WTC11 (cell line): ENCODE measurements at regions not wholly inside any gene's neighbourhood (a gene's known extent, or its start where the extent isn't known, plus 50 kb on each side); places are given as distances from the start of the nearest gene placed in this dataset.

Experiments
- ATAC-seq: fragments of 200-7000 bp; cut with Tn5 transposase; 2 replicates; pipeline ENCODE4 v1.10.0; 2021; ENCODE audit warnings: mild to moderate bottlenecking, moderate library complexity
- CTCF ChIA-PET: fragments of 300-600 bp; sonication (Branson Sonifier 250); formaldehyde crosslinking; loops from one replicate; lab custom pipeline; 2021; ENCODE audit warnings: antibody characterized with exemption; lab: Charles Lee
- POLR2A ChIA-PET: fragments of 350-600 bp; sonication (Branson Sonifier 250); formaldehyde crosslinking; loops from one replicate; lab custom pipeline; 2021; ENCODE audit warnings: antibody characterized with exemption; lab: Charles Lee
- DNase-seq: peaks from one replicate; pipeline ENCODE4 v3.0.0; 2021; ENCODE audit warnings: low spot score
- H3K27ac Mint-ChIP-seq: 2 replicates; pipeline ENCODE4 v1.8.0; 2021; ENCODE audit warnings: mixed read lengths
- H3K27me3 Mint-ChIP-seq: 2 replicates; pipeline ENCODE4 v1.8.0; 2021; ENCODE audit warnings: low read depth, mild to moderate bottlenecking, moderate library complexity, mixed read lengths
- H3K36me3 Mint-ChIP-seq: 2 replicates; pipeline ENCODE4 v1.8.0; 2021; ENCODE audit warnings: mixed read lengths
- H3K4me1 Mint-ChIP-seq: 2 replicates; pipeline ENCODE4 v1.8.0; 2022; ENCODE audit warnings: mixed read lengths
- H3K4me3 Mint-ChIP-seq: 2 replicates; pipeline ENCODE4 v1.8.0; 2021; ENCODE audit warnings: mild to moderate bottlenecking, moderate library complexity, mixed read lengths
- H3K9me3 Mint-ChIP-seq: 2 replicates; pipeline ENCODE4 v1.8.0; 2021; ENCODE audit warnings: mixed read lengths
- ATF2 ChIP-seq: sonication (generic); formaldehyde crosslinking; IDR thresholded peaks from 2 replicates; pipeline ENCODE4 v1.8.1; 2022; ENCODE audit warnings: low read depth, missing genetic modification reagents, borderline replicate concordance
- ATF3 ChIP-seq: sonication (generic); formaldehyde crosslinking; conservative IDR thresholded peaks from 2 replicates; pipeline ENCODE4 v1.8.1; 2022; ENCODE audit warnings: mild to moderate bottlenecking, missing genetic modification reagents
- CBFB ChIP-seq: sonication (generic); formaldehyde crosslinking; IDR thresholded peaks from 2 replicates; pipeline ENCODE4 v1.8.1; 2022; ENCODE audit warnings: mild to moderate bottlenecking, low read depth, missing genetic modification reagents
- CREB1 ChIP-seq: sonication (generic); formaldehyde crosslinking; IDR thresholded peaks from 2 replicates; pipeline ENCODE4 v1.8.0; 2023; ENCODE audit warnings: mild to moderate bottlenecking, missing genetic modification reagents
- HMGXB4 ChIP-seq: sonication (generic); formaldehyde crosslinking; IDR thresholded peaks from 2 replicates; pipeline ENCODE4 v1.8.1; 2023; ENCODE audit warnings: mild to moderate bottlenecking, moderate library complexity, missing genetic modification reagents
- IRF2 ChIP-seq: sonication (generic); formaldehyde crosslinking; IDR thresholded peaks from 2 replicates; pipeline ENCODE4 v1.8.0; 2022; ENCODE audit warnings: low read depth, missing genetic modification reagents, borderline replicate concordance
- SMAD3 ChIP-seq: sonication (generic); formaldehyde crosslinking; IDR thresholded peaks from 2 replicates; pipeline ENCODE4 v1.8.0; 2022; ENCODE audit warnings: missing genetic modification reagents, mild to moderate bottlenecking, borderline replicate concordance
- SOX15 ChIP-seq: fragments of 250-450 bp; sonication (Bioruptor Pico); IDR thresholded peaks from 2 replicates; pipeline ENCODE4 v1.9.0; 2021; ENCODE audit warnings: mild to moderate bottlenecking
- TEAD4 ChIP-seq: sonication (generic); formaldehyde crosslinking; IDR thresholded peaks from 2 replicates; pipeline ENCODE4 v1.8.0; 2022; ENCODE audit warnings: mild to moderate bottlenecking, missing genetic modification reagents
- USF2 ChIP-seq: sonication (generic); formaldehyde crosslinking; IDR thresholded peaks from 2 replicates; pipeline ENCODE4 v1.8.1; 2023; ENCODE audit warnings: mild to moderate bottlenecking, missing genetic modification reagents, moderate library complexity
- ZBTB21 ChIP-seq: sonication (generic); formaldehyde crosslinking; IDR thresholded peaks from 2 replicates; pipeline ENCODE4 v1.8.1; 2023; ENCODE audit warnings: mild to moderate bottlenecking, missing genetic modification reagents, borderline replicate concordance
- ZNF138 ChIP-seq: sonication (generic); formaldehyde crosslinking; conservative IDR thresholded peaks from 2 replicates; pipeline ENCODE4 v1.8.1; 2022; ENCODE audit warnings: mild to moderate bottlenecking, moderate library complexity, missing genetic modification reagents
- ZNF219 ChIP-seq: sonication (generic); formaldehyde crosslinking; IDR thresholded peaks from 2 replicates; pipeline ENCODE4 v1.8.0; 2023; ENCODE audit warnings: missing genetic modification reagents, mild to moderate bottlenecking, borderline replicate concordance
- ZNF396 ChIP-seq: fragments of 250-450 bp; sonication (Bioruptor Pico); IDR thresholded peaks from 2 replicates; pipeline ENCODE4 v1.8.0; 2021; ENCODE audit warnings: mild to moderate bottlenecking, moderate library complexity, borderline replicate concordance
- TF ChIP-seq, protein P1 (sequence below): sonication (generic); formaldehyde crosslinking; IDR thresholded peaks from 2 replicates; pipeline ENCODE4 v1.8.1; 2022; ENCODE audit warnings: mild to moderate bottlenecking, moderate library complexity, missing genetic modification reagents
- TF ChIP-seq, protein P2 (sequence below): sonication (generic); formaldehyde crosslinking; IDR thresholded peaks from 2 replicates; pipeline ENCODE4 v1.8.1; 2023; ENCODE audit warnings: mild to moderate bottlenecking, missing genetic modification reagents
- TF ChIP-seq, protein P3 (sequence below): sonication (generic); formaldehyde crosslinking; conservative IDR thresholded peaks from 2 replicates; pipeline ENCODE4 v1.8.1; 2023; ENCODE audit warnings: mild to moderate bottlenecking, low read depth, missing genetic modification reagents, moderate library complexity

- H3K27me3 Mint-ChIP-seq = no peaks in the 10 kb centered on the region
- H3K4me1 Mint-ChIP-seq = peaks cover 18% of the 10 kb centered on the region
- POLR2A ChIA-PET = interaction anchor here (0.7 kb wide), 1 partner anchor 61 kb away, joined by 4 read pairs; no protein-coding TSS in a partner anchor
- CTCF ChIA-PET = interaction anchor here (0.7 to 1.5 kb wide), 4 partner anchors 10 to 893 kb away, joined by 3 to 4 read pairs (median 4); no protein-coding TSS in a partner anchor
- no peak for TF ChIP-seq ZNF396 (CRISPR knock-in tag)
- TF ChIP-seq ZNF219 = no peak
- TF ChIP-seq, protein P1, sequence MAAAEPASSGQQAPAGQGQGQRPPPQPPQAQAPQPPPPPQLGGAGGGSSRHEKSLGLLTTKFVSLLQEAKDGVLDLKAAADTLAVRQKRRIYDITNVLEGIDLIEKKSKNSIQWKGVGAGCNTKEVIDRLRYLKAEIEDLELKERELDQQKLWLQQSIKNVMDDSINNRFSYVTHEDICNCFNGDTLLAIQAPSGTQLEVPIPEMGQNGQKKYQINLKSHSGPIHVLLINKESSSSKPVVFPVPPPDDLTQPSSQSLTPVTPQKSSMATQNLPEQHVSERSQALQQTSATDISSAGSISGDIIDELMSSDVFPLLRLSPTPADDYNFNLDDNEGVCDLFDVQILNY = no peak
- no peak for TF ChIP-seq USF2
- no peak for TF ChIP-seq TEAD4 (CRISPR knock-in tag)
- TF ChIP-seq, protein P2, sequence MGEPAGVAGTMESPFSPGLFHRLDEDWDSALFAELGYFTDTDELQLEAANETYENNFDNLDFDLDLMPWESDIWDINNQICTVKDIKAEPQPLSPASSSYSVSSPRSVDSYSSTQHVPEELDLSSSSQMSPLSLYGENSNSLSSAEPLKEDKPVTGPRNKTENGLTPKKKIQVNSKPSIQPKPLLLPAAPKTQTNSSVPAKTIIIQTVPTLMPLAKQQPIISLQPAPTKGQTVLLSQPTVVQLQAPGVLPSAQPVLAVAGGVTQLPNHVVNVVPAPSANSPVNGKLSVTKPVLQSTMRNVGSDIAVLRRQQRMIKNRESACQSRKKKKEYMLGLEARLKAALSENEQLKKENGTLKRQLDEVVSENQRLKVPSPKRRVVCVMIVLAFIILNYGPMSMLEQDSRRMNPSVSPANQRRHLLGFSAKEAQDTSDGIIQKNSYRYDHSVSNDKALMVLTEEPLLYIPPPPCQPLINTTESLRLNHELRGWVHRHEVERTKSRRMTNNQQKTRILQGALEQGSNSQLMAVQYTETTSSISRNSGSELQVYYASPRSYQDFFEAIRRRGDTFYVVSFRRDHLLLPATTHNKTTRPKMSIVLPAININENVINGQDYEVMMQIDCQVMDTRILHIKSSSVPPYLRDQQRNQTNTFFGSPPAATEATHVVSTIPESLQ = no peak
- TF ChIP-seq CBFB (CRISPR knock-in tag) = no peak
- TF ChIP-seq IRF2 (CRISPR knock-in tag) = no peak
- TF ChIP-seq CREB1 (CRISPR knock-in tag) = no peak
- no peak for TF ChIP-seq ATF3
- no peak for TF ChIP-seq HMGXB4 (CRISPR knock-in tag)
- TF ChIP-seq, protein P3, sequence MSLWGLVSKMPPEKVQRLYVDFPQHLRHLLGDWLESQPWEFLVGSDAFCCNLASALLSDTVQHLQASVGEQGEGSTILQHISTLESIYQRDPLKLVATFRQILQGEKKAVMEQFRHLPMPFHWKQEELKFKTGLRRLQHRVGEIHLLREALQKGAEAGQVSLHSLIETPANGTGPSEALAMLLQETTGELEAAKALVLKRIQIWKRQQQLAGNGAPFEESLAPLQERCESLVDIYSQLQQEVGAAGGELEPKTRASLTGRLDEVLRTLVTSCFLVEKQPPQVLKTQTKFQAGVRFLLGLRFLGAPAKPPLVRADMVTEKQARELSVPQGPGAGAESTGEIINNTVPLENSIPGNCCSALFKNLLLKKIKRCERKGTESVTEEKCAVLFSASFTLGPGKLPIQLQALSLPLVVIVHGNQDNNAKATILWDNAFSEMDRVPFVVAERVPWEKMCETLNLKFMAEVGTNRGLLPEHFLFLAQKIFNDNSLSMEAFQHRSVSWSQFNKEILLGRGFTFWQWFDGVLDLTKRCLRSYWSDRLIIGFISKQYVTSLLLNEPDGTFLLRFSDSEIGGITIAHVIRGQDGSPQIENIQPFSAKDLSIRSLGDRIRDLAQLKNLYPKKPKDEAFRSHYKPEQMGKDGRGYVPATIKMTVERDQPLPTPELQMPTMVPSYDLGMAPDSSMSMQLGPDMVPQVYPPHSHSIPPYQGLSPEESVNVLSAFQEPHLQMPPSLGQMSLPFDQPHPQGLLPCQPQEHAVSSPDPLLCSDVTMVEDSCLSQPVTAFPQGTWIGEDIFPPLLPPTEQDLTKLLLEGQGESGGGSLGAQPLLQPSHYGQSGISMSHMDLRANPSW (CRISPR knock-in tag) = no peak
- no peak for TF ChIP-seq SOX15
- no peak for TF ChIP-seq SMAD3
- TF ChIP-seq ZNF138 (CRISPR knock-in tag) = no peak
- TF ChIP-seq ZBTB21 (CRISPR knock-in tag) = no peak
- no peak for TF ChIP-seq ATF2 (CRISPR knock-in tag)
- H3K9me3 Mint-ChIP-seq = no peaks in the 10 kb centered on the region
- no peak overlapping the region for H3K4me3 Mint-ChIP-seq
- ATAC-seq = no peak; the same call in 1 of the 2 replicates
- DNase-seq = no peak
- no peak overlapping the region for H3K27ac Mint-ChIP-seq
- H3K36me3 Mint-ChIP-seq = no peaks in the 10 kb centered on the region
Observed at GRCh38 chr1:87167848-87168525, 160.7 kb upstream of the LMO4 start.
